Subcutaneous abdominal adipose tissue (tissue), 5 donors: ENCODE measurements at regions not wholly inside any gene's neighbourhood (a gene's known extent, or its start where the extent isn't known, plus 50 kb on each side); places are given as distances from the start of the nearest gene placed in this dataset.

Experiments
- H3K27ac ChIP-seq: one replicate; pipeline ENCODE4 v1.7.0; 2013; ENCODE audit warnings: low read depth, mild to moderate bottlenecking, inconsistent platforms, low read length, moderate library complexity
- H3K27me3 ChIP-seq, 5 donors: one replicate each; pipeline ENCODE4 v1.7.0; 2013; ENCODE audit warnings: low read length in 5 of 5, inconsistent platforms in 1 of 5; ENCODE audit not compliant: control insufficient read depth in 5 of 5, insufficient read depth in 4 of 5
- H3K36me3 ChIP-seq, 5 donors: one replicate each; pipeline ENCODE4 v1.7.0; 2013; ENCODE audit warnings: low read length in 5 of 5; ENCODE audit not compliant: control insufficient read depth in 5 of 5, insufficient read depth in 5 of 5
- H3K4me1 ChIP-seq, 5 donors: one replicate each; pipeline ENCODE4 v1.7.0; 2013; ENCODE audit warnings: low read length in 5 of 5, mild to moderate bottlenecking in 3 of 5, moderate library complexity in 1 of 5; ENCODE audit not compliant: control insufficient read depth in 5 of 5, insufficient read depth in 5 of 5
- H3K4me3 ChIP-seq, 5 donors: one replicate each; pipeline ENCODE4 v1.7.0; 2013; ENCODE audit warnings: low read length in 5 of 5, low read depth in 1 of 5
- H3K9ac ChIP-seq, 5 donors: one replicate each; pipeline ENCODE4 v1.7.0; 2013; ENCODE audit warnings: low read length in 5 of 5, mild to moderate bottlenecking in 4 of 5, moderate library complexity in 3 of 5
- H3K9me3 ChIP-seq, 5 donors: one replicate each; pipeline ENCODE4 v1.7.0; 2013; ENCODE audit warnings: low read length in 5 of 5; ENCODE audit not compliant: control insufficient read depth in 5 of 5
- donor health status: healthy.
- donor health status: healthy.
- donor health status: healthy.
- donor health status: healthy.
- donor health status: healthy.

DNA sequence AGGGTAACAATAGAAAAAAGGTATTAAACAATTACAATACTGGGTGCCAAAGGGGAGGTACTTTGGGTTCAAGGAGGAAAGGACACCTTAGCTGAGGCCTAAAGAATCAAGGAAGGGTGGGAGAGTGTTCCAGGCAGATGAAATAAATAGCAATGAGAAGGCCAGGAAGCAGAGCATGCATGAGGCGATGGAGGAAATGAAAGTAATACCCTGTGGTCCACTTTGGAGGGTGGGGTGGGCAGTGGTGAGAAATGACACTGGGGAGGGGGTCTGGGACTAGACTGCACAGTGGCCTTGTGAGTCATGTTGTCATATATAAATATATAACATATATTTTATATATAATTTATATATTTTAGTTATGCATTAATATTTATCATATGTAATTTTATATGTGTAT is 55.9 kb downstream of the BHLHE40 start:
- H3K4me1 ChIP-seq, result no peaks in the 10 kb centered on the region
- no peaks in the 10 kb centered on the region for H3K9me3 ChIP-seq
- H3K36me3 ChIP-seq, result no peaks in the 10 kb centered on the region
- no peaks in the 10 kb centered on the region for H3K27me3 ChIP-seq
- H3K4me3 ChIP-seq, result no peak overlapping the region
- no peak overlapping the region for H3K9ac ChIP-seq
- no peak overlapping the region for H3K27ac ChIP-seq

DNA sequence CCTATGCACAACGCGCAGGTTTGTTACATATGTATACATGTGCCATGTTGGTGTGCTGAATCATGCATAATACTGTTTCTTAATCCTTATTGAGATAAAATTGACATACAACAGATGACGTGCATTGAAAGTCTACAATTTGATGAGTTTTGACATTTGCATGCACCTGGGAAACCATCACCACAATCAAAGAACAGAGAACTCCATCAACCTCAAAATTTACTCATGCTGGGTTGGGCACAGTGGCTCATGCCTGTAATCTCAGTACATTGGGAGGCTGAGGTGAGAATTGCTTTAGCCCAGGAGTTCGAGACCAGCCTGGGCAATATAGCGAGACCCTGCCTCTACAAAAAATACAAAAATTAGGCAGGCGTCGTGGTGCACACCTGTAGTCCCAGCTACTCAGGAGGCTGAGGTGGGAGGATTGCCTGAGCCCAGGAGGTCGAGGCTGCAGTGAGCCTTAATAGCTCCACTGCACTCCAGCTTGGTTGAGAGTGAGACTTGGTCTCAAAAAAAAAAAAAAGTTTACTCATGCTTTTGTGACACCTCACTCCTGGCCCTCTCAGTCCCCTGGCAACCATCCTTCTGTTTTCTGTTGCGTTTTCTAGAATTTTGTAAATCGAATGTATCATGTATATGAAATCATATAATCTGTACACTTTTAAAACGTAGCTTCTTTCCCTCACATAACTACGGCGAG is 56.6 kb downstream of the BHLHE40 start:
- Histone ChIP-seq H3K27ac (no peak overlapping the region), H3K4me1 (no peaks in the 10 kb centered on the region), H3K36me3 (no peaks in the 10 kb centered on the region), H3K27me3 (no peaks in the 10 kb centered on the region), H3K4me3 (no peak overlapping the region), H3K9ac (no peak overlapping the region), H3K9me3 (no peaks in the 10 kb centered on the region)

DNA sequence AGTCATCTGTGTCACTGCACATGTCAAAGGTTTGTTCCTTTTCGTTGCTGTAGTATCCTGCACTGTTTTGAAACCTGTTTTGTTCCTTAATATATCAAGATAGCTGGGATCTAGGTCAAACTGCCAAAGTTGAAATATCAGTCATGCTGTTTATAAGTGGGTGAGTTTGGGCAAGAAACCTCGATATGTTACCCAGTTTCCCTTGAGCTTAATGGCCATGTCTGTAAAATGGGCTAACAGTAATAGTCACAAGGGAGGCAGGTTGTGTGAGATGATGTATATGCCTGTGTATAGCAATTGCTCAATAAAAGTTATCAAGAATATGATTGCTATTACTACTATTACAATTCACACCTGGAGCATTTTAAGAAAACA is 57.1 kb downstream of the BHLHE40 start:
- Histone ChIP-seq H3K4me3 (no peak overlapping the region), H3K27me3 (no peaks in the 10 kb centered on the region), H3K27ac (no peak overlapping the region), H3K36me3 (no peaks in the 10 kb centered on the region), H3K9ac (no peak overlapping the region), H3K4me1 (no peaks in the 10 kb centered on the region), H3K9me3 (no peaks in the 10 kb centered on the region)

DNA sequence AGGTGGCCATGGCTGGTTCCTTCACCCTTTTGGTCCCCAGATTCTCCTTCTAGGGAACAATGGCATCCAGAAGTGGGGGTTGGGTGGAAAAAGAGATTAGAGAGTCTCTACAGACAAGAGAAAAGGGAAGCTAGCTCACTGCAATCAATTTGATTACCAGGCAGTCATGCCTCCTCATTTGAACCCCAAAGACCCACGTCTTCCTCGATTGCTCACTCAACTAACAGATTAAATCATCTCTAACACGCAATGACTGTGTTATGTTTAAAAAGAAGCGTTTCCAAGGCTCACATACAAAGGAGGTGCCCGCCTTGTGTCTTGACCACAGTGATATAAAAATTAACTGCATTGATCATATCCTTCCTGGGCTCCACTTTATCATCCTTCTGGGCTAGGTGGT is 57.6 kb downstream of the BHLHE40 start:
- H3K27me3 ChIP-seq, result no peaks in the 10 kb centered on the region
- no peak overlapping the region for H3K27ac ChIP-seq
- no peaks in the 10 kb centered on the region for H3K9me3 ChIP-seq
- no peak overlapping the region for H3K4me3 ChIP-seq
- H3K9ac ChIP-seq, result no peak overlapping the region
- no peaks in the 10 kb centered on the region for H3K36me3 ChIP-seq
- H3K4me1 ChIP-seq, result no peaks in the 10 kb centered on the region

DNA sequence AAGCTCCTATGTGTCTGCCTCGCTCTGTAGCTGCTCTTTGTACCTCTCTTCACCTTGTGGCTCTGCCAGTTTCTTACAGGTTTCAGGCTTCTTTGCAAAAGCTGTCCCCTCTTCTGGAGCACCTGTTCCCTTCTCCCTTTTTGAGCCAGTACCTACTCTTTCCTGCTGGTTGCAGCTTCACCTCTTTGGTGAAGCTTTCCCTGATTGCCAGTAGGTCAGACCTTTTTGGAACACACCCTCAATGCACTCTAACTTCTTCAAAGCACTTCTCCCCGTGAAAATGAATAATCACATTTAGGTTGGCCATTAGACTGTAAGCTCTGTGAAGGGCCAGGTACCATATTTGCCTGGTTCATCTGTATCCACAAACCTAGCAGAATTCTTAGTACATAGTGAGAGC is 60.3 kb downstream of the BHLHE40 start:
- Histone ChIP-seq H3K4me3 (no peak overlapping the region), H3K9me3 (no peaks in the 10 kb centered on the region), H3K9ac (no peak overlapping the region), H3K36me3 (no peaks in the 10 kb centered on the region), H3K27ac (no peak overlapping the region), H3K27me3 (no peaks in the 10 kb centered on the region), H3K4me1 (no peaks in the 10 kb centered on the region)

DNA sequence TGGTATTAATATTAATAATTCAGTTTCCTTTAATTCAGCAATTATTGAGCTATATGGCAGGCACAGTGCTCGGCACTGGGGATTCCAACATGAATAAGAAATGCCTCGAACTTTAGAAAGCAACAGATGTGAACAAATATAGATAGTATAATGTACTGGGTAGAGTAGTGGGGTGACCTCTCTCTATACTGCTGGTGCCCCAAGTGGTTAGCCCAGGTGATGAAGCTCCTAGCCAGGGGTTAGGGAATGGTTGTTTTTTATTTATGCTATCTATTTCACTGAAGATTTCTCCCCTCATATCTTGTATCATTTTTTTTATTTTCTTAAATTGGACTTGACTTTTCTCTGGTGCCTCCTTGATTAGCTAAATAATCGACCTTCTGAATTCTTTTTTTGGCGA is 62.1 kb downstream of the BHLHE40 start:
- no peaks in the 10 kb centered on the region for H3K9me3 ChIP-seq
- H3K4me1 ChIP-seq, result no peaks in the 10 kb centered on the region
- H3K27me3 ChIP-seq, result no peaks in the 10 kb centered on the region
- H3K4me3 ChIP-seq, result no peak overlapping the region
- H3K27ac ChIP-seq, result no peak overlapping the region
- no peaks in the 10 kb centered on the region for H3K36me3 ChIP-seq
- no peak overlapping the region for H3K9ac ChIP-seq

DNA sequence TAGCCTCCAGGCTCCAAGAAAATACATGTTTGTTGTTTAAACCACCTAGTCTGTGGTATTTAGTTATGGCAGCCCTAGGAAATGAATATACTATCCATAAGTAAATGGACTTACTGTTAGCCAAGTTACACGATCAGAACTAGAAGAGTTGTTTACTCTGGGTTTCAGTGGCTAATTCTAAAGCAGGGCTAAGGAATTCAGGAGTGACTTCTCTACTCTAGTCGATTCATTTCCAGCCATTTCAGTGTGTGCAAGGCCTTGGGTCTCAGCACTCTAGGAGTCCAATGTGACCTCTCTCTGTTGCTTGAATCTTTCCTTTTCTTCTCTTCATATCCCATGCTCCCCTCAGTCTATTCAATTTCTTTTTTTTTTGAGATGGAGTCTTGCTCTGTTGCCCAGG is 66.7 kb downstream of the BHLHE40 start:
- no peaks in the 10 kb centered on the region for H3K27me3 ChIP-seq
- no peaks in the 10 kb centered on the region for H3K36me3 ChIP-seq
- peaks cover 0 to 3% (median 0%) of the 10 kb centered on the region in 5 donors for H3K9me3 ChIP-seq
- no peak overlapping the region for H3K27ac ChIP-seq
- no peak overlapping the region for H3K9ac ChIP-seq
- no peak overlapping the region for H3K4me3 ChIP-seq
- no peaks in the 10 kb centered on the region for H3K4me1 ChIP-seq

DNA sequence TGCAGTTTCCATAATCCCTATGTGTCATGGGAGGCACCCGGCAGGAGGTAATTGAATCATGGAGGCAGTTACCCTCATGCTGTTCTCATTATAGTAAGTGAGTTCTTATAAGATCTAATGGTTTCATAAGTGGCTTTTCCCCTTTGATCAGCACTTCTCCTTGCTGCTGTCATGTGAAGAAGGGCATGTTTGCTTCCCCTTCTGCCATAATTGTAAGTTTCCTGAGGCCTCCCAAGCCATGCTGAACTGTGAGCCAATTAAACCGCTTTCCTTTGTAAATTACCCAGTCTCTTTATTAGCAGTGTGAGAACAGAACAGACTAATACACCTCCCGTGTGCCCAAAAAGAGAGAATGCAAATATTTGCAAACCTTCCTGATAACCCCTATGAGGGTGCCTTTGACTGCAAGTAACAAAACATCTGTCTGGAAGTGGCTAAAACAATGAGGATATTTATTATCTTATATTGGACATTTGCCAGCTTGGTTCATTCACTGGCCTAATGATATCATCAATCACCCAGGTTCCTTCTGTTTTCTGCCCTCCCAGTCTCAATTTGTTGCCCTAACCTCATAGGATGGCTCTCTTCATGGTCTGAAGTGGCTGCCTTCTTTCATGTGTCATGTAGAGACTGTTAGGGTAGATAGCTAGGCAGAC is 68.7 kb downstream of the BHLHE40 start:
- peaks cover 0 to 3% (median 0%) of the 10 kb centered on the region in 5 donors for H3K9me3 ChIP-seq
- H3K27me3 ChIP-seq, result no peaks in the 10 kb centered on the region
- H3K36me3 ChIP-seq, result no peaks in the 10 kb centered on the region

DNA sequence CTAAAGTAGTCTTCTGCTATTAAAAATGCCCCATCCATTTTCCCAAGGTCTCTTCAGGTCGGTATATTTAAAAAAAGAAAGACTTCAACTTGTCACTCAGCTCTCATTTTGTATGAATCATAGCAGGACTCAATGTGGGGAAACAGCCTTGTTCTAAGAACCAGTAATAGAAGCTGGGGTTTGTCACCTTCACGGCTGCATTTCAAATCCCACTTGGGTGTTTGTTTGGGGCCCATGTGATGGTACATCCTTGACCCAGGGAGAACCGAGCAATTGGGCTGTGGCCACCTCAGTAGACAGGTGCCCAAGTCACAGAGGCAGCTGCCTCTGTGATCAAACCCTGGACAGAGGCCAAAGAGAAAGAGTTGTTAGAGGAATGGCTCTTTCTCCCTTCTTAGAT is 70.3 kb upstream of the ARL8B start:
- H3K9me3 ChIP-seq, result peaks cover 0 to 3% (median 0%) of the 10 kb centered on the region in 5 donors
- no peak overlapping the region for H3K27ac ChIP-seq

More for the DNA sequence above, 68.7 kb downstream of the BHLHE40 start:
- H3K9ac ChIP-seq, result no peak overlapping the region
- H3K4me3 ChIP-seq, result no peak overlapping the region
- no peaks in the 10 kb centered on the region for H3K4me1 ChIP-seq
- no peak overlapping the region for H3K27ac ChIP-seq

DNA sequence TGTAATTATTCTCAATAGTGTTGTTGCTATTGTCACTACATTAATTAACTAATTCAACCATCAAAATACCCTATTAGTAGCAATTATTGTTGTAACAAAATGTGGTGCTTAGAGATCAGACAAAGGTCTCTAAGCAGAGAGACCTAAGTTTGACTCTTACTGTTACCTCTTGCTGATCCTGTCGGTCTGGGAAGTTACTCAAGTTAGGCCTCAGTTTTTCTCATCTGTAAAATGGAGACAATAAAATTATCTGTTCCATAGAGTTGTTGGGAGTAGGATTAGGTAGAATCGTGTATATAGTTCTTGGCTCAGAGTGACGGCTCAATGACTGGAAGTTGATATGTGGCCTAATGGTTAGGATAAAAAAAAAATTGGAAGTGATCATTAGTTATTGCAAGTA is 69.8 kb upstream of the ARL8B start:
- H3K4me3 ChIP-seq, result no peak overlapping the region
- H3K27ac ChIP-seq, result no peak overlapping the region
- peaks cover 0 to 15% (median under 1%) of the 10 kb centered on the region in 5 donors for H3K4me1 ChIP-seq
- H3K9ac ChIP-seq, result no peak overlapping the region
- H3K9me3 ChIP-seq, result peaks cover 0 to 3% (median 0%) of the 10 kb centered on the region in 5 donors
- H3K27me3 ChIP-seq, result no peaks in the 10 kb centered on the region
- no peaks in the 10 kb centered on the region for H3K36me3 ChIP-seq

More for the DNA sequence above, 70.3 kb upstream of the ARL8B start:
- no peaks in the 10 kb centered on the region for H3K36me3 ChIP-seq
- H3K27me3 ChIP-seq, result no peaks in the 10 kb centered on the region
- no peak overlapping the region for H3K4me3 ChIP-seq
- H3K4me1 ChIP-seq, result peaks cover 0 to 13% (median 0%) of the 10 kb centered on the region in 5 donors
- H3K9ac ChIP-seq, result no peak overlapping the region
